Gastrocnemius medialis (tissue), 4 donors: ENCODE measurements at regions not wholly inside any gene's neighbourhood (a gene's known extent, or its start where the extent isn't known, plus 50 kb on each side); places are given as distances from the start of the nearest gene placed in this dataset.

Source experiments
- CTCF ChIP-seq, 5 experiments: fragments of 450-650 bp in 3 of 5; fragments of 200-600 bp in 2 of 5; sonication (generic) in 2 of 5; IDR thresholded peaks in 4 of 5; conservative IDR thresholded peaks in 1 of 5; 1 replicate in 4 of 5; 2 replicates in 1 of 5; pipeline ENCODE4 v1.5.1; 2016 to 2019; ENCODE audit warnings: antibody characterized with exemption in 5 of 5, mild to moderate bottlenecking in 3 of 5, moderate library complexity in 3 of 5
- POLR2A ChIP-seq, 2 donors: fragments of 450-650 bp; IDR thresholded peaks; one replicate each; pipeline ENCODE4 v1.6.1; 2017; ENCODE audit warnings: antibody characterized with exemption in 2 of 2, mild to moderate bottlenecking in 2 of 2, moderate library complexity in 2 of 2

- TF ChIP-seq CTCF (IDR thresholded peaks at IDR 0.05 in 4 of 5, conservative IDR thresholded peaks at IDR 0.05 in 1 of 5) (no peak), POLR2A (IDR thresholded peaks at IDR 0.05) (no peak)
Measured at GRCh38 chr6:95094751-95095663, 482.3 kb upstream of the MANEA start.
